Activated CD8-positive, alpha-beta memory T cell treated with anti-CD3 and anti-CD28 coated beads, Interleukin-2, amount 10 ng/mL, durations not matched to agents 7 days and 5 days (primary cell): ENCODE measurements at regions not wholly inside any gene's neighbourhood (a gene's known extent, or its start where the extent isn't known, plus 50 kb on each side); places are given as distances from the start of the nearest gene placed in this dataset.

ENCODE experiments used
- ATAC-seq: fragments of 150-1000 bp; cut with Tn5 transposase; one replicate; pipeline ENCODE4 v1.10.0; 2021; ENCODE audit warnings: moderate library complexity
- CTCF ChIA-PET: fragments of 350-600 bp; sonication (Branson Sonifier 250); formaldehyde crosslinking; loops from one replicate; lab custom pipeline; 2021; ENCODE audit warnings: antibody characterized with exemption; lab: Charles Lee
- DNase-seq: peaks from one replicate; pipeline ENCODE4 v3.0.0-alpha.2; 2020
- H3K27ac Mint-ChIP-seq: one replicate; pipeline ENCODE4 v1.8.0; 2021; ENCODE audit warnings: mild to moderate bottlenecking, mixed read lengths
- H3K27me3 Mint-ChIP-seq: one replicate; pipeline ENCODE4 v1.8.0; 2021; ENCODE audit warnings: mixed read lengths
- H3K36me3 Mint-ChIP-seq: one replicate; pipeline ENCODE4 v1.8.0; 2021; ENCODE audit warnings: mild to moderate bottlenecking, mixed read lengths
- H3K4me1 Mint-ChIP-seq: one replicate; pipeline ENCODE4 v1.8.0; 2021; ENCODE audit warnings: mixed read lengths
- H3K4me3 Mint-ChIP-seq: one replicate; pipeline ENCODE4 v1.8.0; 2021; ENCODE audit warnings: mild to moderate bottlenecking, moderate library complexity, mixed read lengths
- H3K9me3 Mint-ChIP-seq: one replicate; pipeline ENCODE4 v1.8.0; 2022; ENCODE audit warnings: low read depth, mixed read lengths

DNA sequence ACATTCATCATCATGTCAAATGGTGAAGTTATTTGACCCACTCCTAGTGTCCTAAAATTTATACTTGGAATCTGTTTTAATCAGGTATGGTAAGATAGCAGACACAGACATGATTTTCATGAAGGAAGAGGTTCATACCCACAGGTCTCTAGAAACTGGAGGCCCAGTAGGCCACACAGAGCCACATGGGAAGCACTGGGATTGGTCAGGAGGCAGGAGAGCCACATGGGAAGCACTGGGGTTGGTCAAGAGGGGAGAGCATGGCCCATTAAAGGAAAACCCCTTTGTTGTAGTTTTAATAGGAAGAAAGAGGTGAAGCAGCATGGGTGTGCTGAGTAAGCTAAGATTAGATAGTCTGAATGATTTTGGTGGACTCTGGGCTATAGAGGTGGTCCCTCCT, 356.9 kb downstream of the MFSD1 start:
- ATAC-seq: no peak
- no peaks in the 10 kb centered on the region for H3K9me3 Mint-ChIP-seq
- CTCF ChIA-PET: no interaction called here
- no peaks in the 10 kb centered on the region for H3K36me3 Mint-ChIP-seq
- H3K27ac Mint-ChIP-seq: no peak overlapping the region
- H3K4me3 Mint-ChIP-seq: no peak overlapping the region
- no peak for DNase-seq
- no peaks in the 10 kb centered on the region for H3K4me1 Mint-ChIP-seq
- H3K27me3 Mint-ChIP-seq: no peaks in the 10 kb centered on the region

- DNase-seq: no peak
- no peak for ATAC-seq
These were observed 357.7 kb downstream of the MFSD1 start for GRCh38 chr3:159159546-159159945.

GRCh38 chr3:159163656-159164055, 361.8 kb downstream of the MFSD1 start:
- Mint-ChIP-seq H3K36me3 (no peaks in the 10 kb centered on the region), H3K27ac (no peak overlapping the region), H3K4me1 (no peaks in the 10 kb centered on the region), H3K9me3 (no peaks in the 10 kb centered on the region), H3K27me3 (no peaks in the 10 kb centered on the region), H3K4me3 (no peak overlapping the region)
- CTCF ChIA-PET: no interaction called here
- ATAC-seq: no peak
- no peak for DNase-seq

More at GRCh38 chr3:159159546-159159945, 357.7 kb downstream of the MFSD1 start:
- Mint-ChIP-seq H3K36me3 (no peaks in the 10 kb centered on the region), H3K4me3 (no peak overlapping the region), H3K27me3 (no peaks in the 10 kb centered on the region), H3K4me1 (no peaks in the 10 kb centered on the region), H3K9me3 (no peaks in the 10 kb centered on the region), H3K27ac (no peak overlapping the region)
- CTCF ChIA-PET: no interaction called here

GRCh38 chr3:159165961-159166360, 364.1 kb downstream of the MFSD1 start:
- DNase-seq (no peak), ATAC-seq (no peak)
- no peak overlapping the region for H3K27ac Mint-ChIP-seq
- no peaks in the 10 kb centered on the region for H3K4me1 Mint-ChIP-seq
- CTCF ChIA-PET: no interaction called here
- H3K9me3 Mint-ChIP-seq: no peaks in the 10 kb centered on the region
- no peaks in the 10 kb centered on the region for H3K36me3 Mint-ChIP-seq
- no peaks in the 10 kb centered on the region for H3K27me3 Mint-ChIP-seq
- no peak overlapping the region for H3K4me3 Mint-ChIP-seq

- CTCF ChIA-PET: no interaction called here
- no peak for DNase-seq
- no peaks in the 10 kb centered on the region for H3K4me1 Mint-ChIP-seq
- H3K27me3 Mint-ChIP-seq: no peaks in the 10 kb centered on the region
- ATAC-seq: no peak
- no peaks in the 10 kb centered on the region for H3K36me3 Mint-ChIP-seq
- no peak overlapping the region for H3K4me3 Mint-ChIP-seq
- no peak overlapping the region for H3K27ac Mint-ChIP-seq
- no peaks in the 10 kb centered on the region for H3K9me3 Mint-ChIP-seq
These were observed 365.2 kb downstream of the MFSD1 start for GRCh38 chr3:159166899-159167586.

- H3K4me3 Mint-ChIP-seq: no peak overlapping the region
- H3K36me3 Mint-ChIP-seq: no peaks in the 10 kb centered on the region
- H3K27me3 Mint-ChIP-seq: no peaks in the 10 kb centered on the region
- H3K27ac Mint-ChIP-seq: no peak overlapping the region
- no peak for ATAC-seq
- CTCF ChIA-PET: no interaction called here
- no peaks in the 10 kb centered on the region for H3K9me3 Mint-ChIP-seq
- no peak for DNase-seq
- no peaks in the 10 kb centered on the region for H3K4me1 Mint-ChIP-seq
These were observed 366.9 kb downstream of the MFSD1 start for GRCh38 chr3:159168788-159169187.

DNA sequence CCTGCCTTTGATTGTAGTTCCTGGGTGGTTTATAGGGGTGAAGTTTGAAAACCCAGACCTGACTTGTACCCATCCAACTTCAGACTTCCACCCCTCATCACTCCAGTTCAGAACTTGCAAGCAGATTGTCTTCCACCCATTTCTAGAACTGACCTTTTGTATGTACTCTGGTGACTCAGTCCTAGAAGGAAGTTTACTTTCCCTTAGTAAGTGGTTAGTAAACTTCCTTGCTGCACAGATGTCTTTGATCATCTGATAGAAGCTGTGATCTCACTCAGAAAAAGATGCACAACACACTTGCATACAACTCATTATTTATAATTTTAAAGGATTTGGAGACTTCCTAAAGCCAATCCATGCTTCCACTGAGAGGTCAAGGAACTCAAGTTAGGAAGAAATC, 368.0 kb downstream of the MFSD1 start:
- Mint-ChIP-seq H3K36me3 (no peaks in the 10 kb centered on the region), H3K4me1 (no peaks in the 10 kb centered on the region), H3K9me3 (no peaks in the 10 kb centered on the region), H3K27ac (no peak overlapping the region), H3K4me3 (no peak overlapping the region), H3K27me3 (no peaks in the 10 kb centered on the region)
- ATAC-seq: no peak
- CTCF ChIA-PET: no interaction called here
- no peak for DNase-seq

DNA sequence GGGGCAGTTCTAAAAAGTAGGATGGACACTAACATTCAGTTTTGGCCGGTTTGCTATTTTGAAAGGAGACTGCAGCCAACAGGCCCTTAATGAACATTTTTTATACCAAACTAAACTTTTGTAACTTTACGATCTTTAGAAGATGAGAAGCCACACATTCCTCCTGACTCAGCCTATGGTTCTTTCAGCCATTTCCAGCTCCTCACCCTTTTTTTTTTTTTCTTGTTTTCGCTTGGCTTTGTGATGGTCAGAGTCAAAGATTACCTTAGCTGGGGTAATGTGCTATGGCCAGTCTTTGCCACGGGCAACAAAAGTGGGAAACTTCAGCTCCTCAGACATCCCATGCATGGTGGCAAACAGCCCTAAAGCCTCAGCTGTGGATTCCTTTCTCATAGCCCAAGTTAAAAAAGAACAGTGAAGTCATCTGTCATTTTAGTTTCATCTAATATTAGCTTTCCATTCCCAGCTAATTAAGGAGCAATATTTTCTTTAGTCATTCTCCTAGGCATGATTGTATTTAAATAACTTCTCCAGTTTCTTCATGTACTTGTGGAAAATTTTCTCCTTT, 368.7 kb downstream of the MFSD1 start:
- H3K27ac Mint-ChIP-seq: no peak overlapping the region
- no peaks in the 10 kb centered on the region for H3K4me1 Mint-ChIP-seq
- ATAC-seq: no peak
- H3K4me3 Mint-ChIP-seq: no peak overlapping the region
- no peaks in the 10 kb centered on the region for H3K36me3 Mint-ChIP-seq
- CTCF ChIA-PET: no interaction called here
- H3K27me3 Mint-ChIP-seq: no peaks in the 10 kb centered on the region
- no peak for DNase-seq
- no peaks in the 10 kb centered on the region for H3K9me3 Mint-ChIP-seq

DNA sequence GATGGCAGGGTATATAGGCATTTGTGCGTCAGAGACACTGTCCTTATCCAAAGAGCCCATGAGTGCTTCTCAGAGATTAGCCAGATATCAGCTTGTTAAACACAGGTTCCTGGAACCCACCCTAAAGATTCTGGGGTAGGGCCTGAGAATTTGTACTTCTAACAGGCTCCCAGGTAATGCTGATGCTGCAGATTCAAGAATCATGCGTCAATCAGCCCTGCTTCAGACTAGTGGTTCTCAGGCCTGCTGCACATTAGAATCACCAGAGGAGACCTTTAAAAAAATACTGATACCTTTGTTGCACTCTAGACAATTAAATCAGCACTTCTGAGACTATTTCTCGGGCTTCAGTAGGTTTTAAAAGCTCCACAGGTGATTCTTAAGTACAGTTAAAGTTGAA, 369.5 kb downstream of the MFSD1 start:
- CTCF ChIA-PET: no interaction called here
- no peak for DNase-seq
- no peak for ATAC-seq
- H3K27me3 Mint-ChIP-seq: no peaks in the 10 kb centered on the region
- H3K36me3 Mint-ChIP-seq: no peaks in the 10 kb centered on the region
- no peak overlapping the region for H3K4me3 Mint-ChIP-seq
- H3K4me1 Mint-ChIP-seq: no peaks in the 10 kb centered on the region
- H3K9me3 Mint-ChIP-seq: no peaks in the 10 kb centered on the region
- H3K27ac Mint-ChIP-seq: no peak overlapping the region

DNA sequence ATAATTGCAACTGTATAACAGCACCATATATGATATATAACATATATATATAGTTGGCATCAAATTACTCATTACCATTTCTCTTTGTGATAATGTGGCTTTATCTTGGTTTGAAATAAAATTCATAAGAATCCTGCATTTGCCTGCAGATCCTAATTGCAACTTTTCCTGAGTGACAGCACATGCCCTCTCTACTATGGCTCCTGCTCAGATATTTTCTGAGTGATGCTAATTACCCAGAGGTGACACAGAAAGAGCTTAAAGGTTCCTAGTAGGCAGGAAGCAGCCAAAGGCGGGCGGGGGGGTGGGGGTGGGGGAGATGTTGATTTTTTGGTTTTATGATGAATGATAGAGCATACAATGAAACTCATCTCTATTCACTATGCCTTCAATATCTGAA, 370.6 kb downstream of the MFSD1 start:
- Mint-ChIP-seq H3K4me1 (no peaks in the 10 kb centered on the region), H3K9me3 (no peaks in the 10 kb centered on the region), H3K4me3 (no peak overlapping the region), H3K27ac (no peak overlapping the region), H3K36me3 (no peaks in the 10 kb centered on the region), H3K27me3 (no peaks in the 10 kb centered on the region)
- CTCF ChIA-PET: no interaction called here
- ATAC-seq (no peak), DNase-seq (no peak)

DNA sequence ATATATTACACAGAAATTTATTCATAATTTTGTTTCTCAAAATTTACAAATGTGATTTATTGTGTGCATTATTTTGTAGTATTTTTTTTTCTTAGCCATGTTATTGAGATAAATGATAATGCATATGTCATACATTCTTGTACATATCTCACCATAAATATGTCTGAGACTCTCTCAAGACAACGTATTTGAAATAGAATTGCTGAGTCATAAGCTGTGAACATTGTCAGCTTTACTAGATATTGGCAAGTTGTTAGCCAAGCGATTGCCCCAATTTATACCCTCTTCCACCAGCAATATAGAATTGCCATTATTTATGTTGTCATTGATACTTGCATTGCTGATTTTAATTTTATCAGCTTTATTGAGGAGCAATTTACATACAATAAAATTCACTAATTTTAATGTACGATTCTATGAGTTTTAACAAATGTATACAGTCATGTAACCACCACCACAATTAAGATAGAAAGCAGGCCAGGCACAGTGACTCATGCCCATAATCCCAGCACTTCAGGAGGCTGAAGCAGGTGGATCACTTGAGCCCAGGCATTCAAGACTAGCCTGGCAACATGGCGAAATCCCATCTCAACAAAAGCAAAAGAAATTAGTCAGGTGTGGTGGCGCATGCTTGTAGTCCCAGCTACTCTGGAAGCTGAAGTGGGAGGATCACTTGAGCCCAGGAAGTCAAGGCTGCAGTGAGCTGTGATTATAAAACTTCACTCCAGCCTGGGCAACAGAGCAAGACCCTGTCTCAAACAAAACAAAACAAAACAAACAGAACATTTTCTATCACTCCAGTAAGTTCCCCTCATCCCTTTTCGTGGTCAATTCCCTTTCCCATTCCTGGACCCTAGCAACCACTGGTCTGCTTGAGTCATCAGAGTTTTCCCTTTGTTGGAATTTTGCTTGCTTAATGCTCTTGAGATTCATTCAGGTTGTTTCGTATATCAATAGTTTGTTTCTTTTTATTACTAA, 373.1 kb downstream of the MFSD1 start:
- ATAC-seq (no peak), DNase-seq (no peak)
- Mint-ChIP-seq H3K9me3 (no peaks in the 10 kb centered on the region), H3K27ac (no peak overlapping the region), H3K4me1 (no peaks in the 10 kb centered on the region), H3K36me3 (no peaks in the 10 kb centered on the region), H3K4me3 (no peak overlapping the region), H3K27me3 (no peaks in the 10 kb centered on the region)
- CTCF ChIA-PET: no interaction called here

DNA sequence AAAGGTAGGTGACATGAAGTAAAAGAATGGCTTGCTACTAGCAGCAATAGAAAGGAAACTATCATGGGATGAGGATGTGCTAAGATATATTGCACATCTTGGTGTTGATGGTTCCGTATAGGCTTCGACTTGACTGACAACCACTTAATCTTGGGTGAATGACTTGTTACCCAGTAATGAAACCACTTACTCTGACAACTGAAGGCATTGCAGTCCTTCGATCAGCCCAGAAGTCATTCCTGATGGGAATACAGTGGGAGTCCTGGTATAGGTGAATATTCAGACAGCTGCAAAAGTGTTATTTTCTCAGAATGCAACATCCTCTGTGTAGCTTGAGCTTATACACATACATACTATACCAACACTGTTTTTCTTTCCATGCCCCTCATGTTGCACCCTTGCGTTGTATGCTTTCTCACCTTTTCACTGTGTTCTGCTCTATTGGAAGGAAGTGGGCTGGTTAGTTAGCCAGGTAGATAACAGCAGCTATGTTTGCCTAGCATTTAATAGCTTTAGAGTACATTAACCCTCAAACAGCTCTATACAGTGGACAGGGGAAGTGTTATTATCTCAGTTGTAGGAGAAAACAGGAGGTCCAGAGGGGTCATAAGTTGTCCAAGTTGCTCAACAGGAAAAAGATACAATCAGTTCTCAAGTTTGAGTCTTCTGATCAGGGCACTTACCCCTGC, 376.5 kb downstream of the MFSD1 start:
- CTCF ChIA-PET: no interaction called here
- Mint-ChIP-seq H3K9me3 (no peaks in the 10 kb centered on the region), H3K27ac (no peak overlapping the region), H3K4me1 (no peaks in the 10 kb centered on the region), H3K4me3 (no peak overlapping the region), H3K27me3 (no peaks in the 10 kb centered on the region), H3K36me3 (no peaks in the 10 kb centered on the region)
- ATAC-seq (no peak), DNase-seq (no peak)

- H3K27ac Mint-ChIP-seq: no peak overlapping the region
- H3K36me3 Mint-ChIP-seq: no peaks in the 10 kb centered on the region
- H3K4me3 Mint-ChIP-seq: no peak overlapping the region
- ATAC-seq: no peak
- H3K9me3 Mint-ChIP-seq: no peaks in the 10 kb centered on the region
- H3K4me1 Mint-ChIP-seq: no peaks in the 10 kb centered on the region
- DNase-seq: no peak
- CTCF ChIA-PET: no interaction called here
- no peaks in the 10 kb centered on the region for H3K27me3 Mint-ChIP-seq
These were observed 381.1 kb downstream of the MFSD1 start for GRCh38 chr3:159182961-159183360.
